Heart left ventricle (tissue), 13 donors: ENCODE measurements at regions not wholly inside any gene's neighbourhood (a gene's known extent, or its start where the extent isn't known, plus 50 kb on each side); places are given as distances from the start of the nearest gene placed in this dataset.

Source experiments
- POLR2A ChIP-seq, 2 donors: fragments of 450-650 bp; IDR thresholded peaks; one replicate each; pipeline ENCODE4 v1.6.1; 2017; ENCODE audit warnings: antibody characterized with exemption in 2 of 2, mild to moderate bottlenecking in 2 of 2, moderate library complexity in 2 of 2
- TF ChIP-seq, protein P1 (sequence below), 12 donors: fragments of 200-600 bp; sonication (generic) in 4 of 12; IDR thresholded peaks; one replicate each; pipeline versions ENCODE4 v1.5.0 to v1.8.0; 2018 to 2022; ENCODE audit warnings: antibody characterized with exemption in 12 of 12, mild to moderate bottlenecking in 5 of 12
- donor health status: ischemic (EF 13 %, LVEDD 7.1; RV severe dilation, severe dysfunction).
- donor health status: DM: no; HTN: yes; CAD: no.
- donor health status: DM: no; HTN: no; CAD: no.
- donor health status: ischemic (EF 25% LVEDD 6.9; RV normal size, moderate dysfunction).
- donor health status: ischemic (EF 25% LVEDD 5.7; RV mildly dilated, moderate dysfunction).
- donor health status: ischemic (EF 35%, LVEDD 5.7; RV mildly dilated, moderate dysfunction).
- donor health status: nonischemic (EF 11% LVEDD 7.7; RV severe dilation, severe dysfunction).
- donor health status: DM: yes; HTN: yes; CAD: no.
- donor health status: PGD.
- donor health status: ischemic (EF 29% LVEDD 5.4; RV normal size, mild dysfunction).
- donor health status: nonischemic (EF 23%, LVEDD 6.1; RV moderate dilation, normal function).

- TF ChIP-seq, protein P1, sequence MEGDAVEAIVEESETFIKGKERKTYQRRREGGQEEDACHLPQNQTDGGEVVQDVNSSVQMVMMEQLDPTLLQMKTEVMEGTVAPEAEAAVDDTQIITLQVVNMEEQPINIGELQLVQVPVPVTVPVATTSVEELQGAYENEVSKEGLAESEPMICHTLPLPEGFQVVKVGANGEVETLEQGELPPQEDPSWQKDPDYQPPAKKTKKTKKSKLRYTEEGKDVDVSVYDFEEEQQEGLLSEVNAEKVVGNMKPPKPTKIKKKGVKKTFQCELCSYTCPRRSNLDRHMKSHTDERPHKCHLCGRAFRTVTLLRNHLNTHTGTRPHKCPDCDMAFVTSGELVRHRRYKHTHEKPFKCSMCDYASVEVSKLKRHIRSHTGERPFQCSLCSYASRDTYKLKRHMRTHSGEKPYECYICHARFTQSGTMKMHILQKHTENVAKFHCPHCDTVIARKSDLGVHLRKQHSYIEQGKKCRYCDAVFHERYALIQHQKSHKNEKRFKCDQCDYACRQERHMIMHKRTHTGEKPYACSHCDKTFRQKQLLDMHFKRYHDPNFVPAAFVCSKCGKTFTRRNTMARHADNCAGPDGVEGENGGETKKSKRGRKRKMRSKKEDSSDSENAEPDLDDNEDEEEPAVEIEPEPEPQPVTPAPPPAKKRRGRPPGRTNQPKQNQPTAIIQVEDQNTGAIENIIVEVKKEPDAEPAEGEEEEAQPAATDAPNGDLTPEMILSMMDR (IDR thresholded peaks at IDR 0.05): no peak
- no peak for TF ChIP-seq POLR2A (IDR thresholded peaks at IDR 0.05)
These were observed 272.4 kb upstream of the DPP10 start for GRCh38 chr2:114170070-114170469.
